Endothelial cell of umbilical vein (primary cell): ENCODE measurements at regions not wholly inside any gene's neighbourhood (a gene's known extent, or its start where the extent isn't known, plus 50 kb on each side); places are given as distances from the start of the nearest gene placed in this dataset.

Experiments used
- BruUV-seq: library from RNA; stranded (reverse); fragments of 400-500 nt; replicated peaks from 2 replicates; lab custom pipeline; 2021; lab: Mats Ljungman, UMichigan
- CTCF ChIA-PET: fragments of 300-600, 350-600 bp; sonication (Branson Sonifier 250); formaldehyde crosslinking; loops from one replicate; lab custom pipeline; 2021; ENCODE audit warnings: antibody characterized with exemption, inconsistent platforms; lab: Charles Lee
- POLR2A ChIA-PET: fragments of 300-600, 350-600 bp; sonication (Branson Sonifier 250); formaldehyde crosslinking; loops from one replicate; lab custom pipeline; 2021; ENCODE audit warnings: antibody characterized with exemption, inconsistent platforms; lab: Charles Lee
- DNase-seq: peaks from one replicate; pipeline ENCODE4 v3.0.0-alpha.2; 2011; ENCODE audit warnings: low read depth, low spot score
- FAIRE-seq: peaks from 2 replicates; lab custom pipeline; 2011; peaks lifted over from hg19 to GRCh38; lab: Jason Lieb, UNC
- H2AFZ ChIP-seq: 2 replicates; pipeline ENCODE4 v1.6.0; 2012; ENCODE audit warnings: low read depth, low read length, control low read depth, inconsistent platforms
- H3K27ac ChIP-seq: 2 replicates; pipeline ENCODE4 v1.5.1; 2011; ENCODE audit warnings: low read depth, mild to moderate bottlenecking, control low read depth, low read length, moderate library complexity; ENCODE audit not compliant: insufficient read depth
- H3K27me3 ChIP-seq, 2 experiments: 2 replicates each; pipeline versions ENCODE4 v1.6.0 to v1.6.1; 2011; ENCODE audit warnings: low read length in 2 of 2, mixed read lengths in 1 of 2; ENCODE audit not compliant: control insufficient read depth in 2 of 2, insufficient read depth in 2 of 2
- H3K36me3 ChIP-seq, 2 experiments: 2 replicates in 1 of 2; 3 replicates in 1 of 2; pipeline ENCODE4 v1.5.1; 2011; ENCODE audit warnings: low read length in 2 of 2, mild to moderate bottlenecking in 1 of 2, moderate library complexity in 1 of 2; ENCODE audit not compliant: control insufficient read depth in 2 of 2, insufficient read depth in 2 of 2; ENCODE audit errors: extremely low read depth in 1 of 2
- H3K4me1 ChIP-seq: 3 replicates; pipeline ENCODE4 v1.5.1; 2011; ENCODE audit warnings: mild to moderate bottlenecking, low read length; ENCODE audit not compliant: control insufficient read depth, insufficient read depth; ENCODE audit errors: extremely low read depth
- H3K4me2 ChIP-seq: 2 replicates; pipeline ENCODE4 v1.6.1; 2011; ENCODE audit warnings: low read length, control low read depth, mixed read lengths; ENCODE audit not compliant: insufficient read depth
- H3K4me3 ChIP-seq, 3 experiments: fragments of 200-600 bp in 1 of 3; sonication (generic), shearing (Covaris generic) in 1 of 3; replicated peaks in 1 of 3; 2 replicates each; pipeline ENCODE4 v1.5.1; 2011 to 2016; ENCODE audit warnings: control low read depth in 3 of 3, low read length in 3 of 3, mild to moderate bottlenecking in 2 of 3, inconsistent platforms in 1 of 3, low read depth in 1 of 3, moderate library complexity in 1 of 3; ENCODE audit not compliant: insufficient read depth in 1 of 3
- H3K79me2 ChIP-seq: 2 replicates; pipeline ENCODE4 v1.6.0; 2012; ENCODE audit warnings: low read length, inconsistent platforms; ENCODE audit not compliant: control insufficient read depth, insufficient read depth
- H3K9ac ChIP-seq: replicated peaks from 2 replicates; pipeline ENCODE3; 2011; ENCODE audit warnings: low read length, control low read depth; ENCODE audit not compliant: insufficient read depth; ENCODE audit errors: extremely low read depth
- H3K9me1 ChIP-seq: replicated peaks from 3 replicates; pipeline ENCODE4 v1.6.0; 2011; ENCODE audit warnings: mild to moderate bottlenecking, low read length; ENCODE audit not compliant: control insufficient read depth, insufficient read depth; ENCODE audit errors: extremely low read depth
- H3K9me3 ChIP-seq: replicated peaks from 2 replicates; pipeline ENCODE4 v1.5.1; 2012; ENCODE audit warnings: low read length, inconsistent platforms; ENCODE audit not compliant: control insufficient read depth, insufficient read depth
- H4K20me1 ChIP-seq: replicated peaks from 2 replicates; pipeline ENCODE3; 2011; ENCODE audit warnings: mild to moderate bottlenecking, low read length; ENCODE audit not compliant: control insufficient read depth, insufficient read depth; ENCODE audit errors: extremely low read depth
- CTCF ChIP-seq, 2 donors: IDR thresholded peaks; 1 replicate in 1 of 2; 2 replicates in 1 of 2; pipeline ENCODE4 v1.5.1; 2011; ENCODE audit warnings: low read length in 2 of 2, mild to moderate bottlenecking in 2 of 2, moderate library complexity in 2 of 2, control low read depth in 1 of 2, inconsistent platforms in 1 of 2, low read depth in 1 of 2; ENCODE audit not compliant: insufficient read depth in 1 of 2; ENCODE audit errors: extremely low read depth in 1 of 2
- EZH2 ChIP-seq: IDR thresholded peaks from 2 replicates; pipeline ENCODE4 v1.6.1; 2012; ENCODE audit warnings: borderline replicate concordance, low read depth, mild to moderate bottlenecking, moderate library complexity, low read length, inconsistent platforms; ENCODE audit not compliant: severe bottlenecking
- FOS ChIP-seq: IDR thresholded peaks from 2 replicates; pipeline ENCODE4 v1.6.1; 2011; ENCODE audit warnings: mild to moderate bottlenecking, low read length, moderate library complexity, borderline replicate concordance; ENCODE audit not compliant: insufficient read depth
- GATA2 ChIP-seq: IDR thresholded peaks from 2 replicates; pipeline ENCODE4 v1.7.0; 2011; ENCODE audit warnings: low read depth, mild to moderate bottlenecking, moderate library complexity, mixed read lengths, low read length; ENCODE audit not compliant: insufficient read length, insufficient read depth
- JUN ChIP-seq: IDR thresholded peaks from 2 replicates; pipeline ENCODE4 v1.6.1; 2011; ENCODE audit warnings: borderline replicate concordance, low read depth; ENCODE audit not compliant: insufficient read length, insufficient read depth
- MYC ChIP-seq: IDR thresholded peaks from one replicate; pipeline ENCODE4 v1.6.1; 2011; ENCODE audit warnings: mild to moderate bottlenecking, low read depth, low read length
- POLR2A ChIP-seq: IDR thresholded peaks from 2 replicates; pipeline ENCODE4 v1.6.1; 2012; ENCODE audit warnings: low read depth, mild to moderate bottlenecking, control low read depth, low read length
- POLR2AphosphoS5 ChIP-seq: IDR thresholded peaks from 2 replicates; pipeline ENCODE4 v1.6.1; 2012; ENCODE audit warnings: low read depth, mild to moderate bottlenecking, control low read depth, low read length, moderate library complexity; ENCODE audit not compliant: insufficient read depth
- dilution Hi-C: fragments of 300-500 bp; cut with MboI; formaldehyde crosslinking; loops from one replicate; pipeline ENCODE4 v1.15.0; 2019; ENCODE audit warnings: low sequenced_read_pairs; ENCODE audit not compliant: extremely low pct_ligation_motif_present
- intact Hi-C: fragments of 100-400 bp; cut with micrococcal nuclease; formaldehyde crosslinking; loops from one replicate; pipeline ENCODE4 v1.10.0; 2022
- TF ChIP-seq, protein P1 (sequence below): IDR thresholded peaks from 2 replicates; pipeline ENCODE4 v1.6.1; 2011; ENCODE audit not compliant: insufficient read depth, insufficient read length

- no peaks in the 10 kb centered on the region for H3K79me2 ChIP-seq
- DNase-seq (no peak), FAIRE-seq (no peak)
- TF ChIP-seq, protein P1, sequence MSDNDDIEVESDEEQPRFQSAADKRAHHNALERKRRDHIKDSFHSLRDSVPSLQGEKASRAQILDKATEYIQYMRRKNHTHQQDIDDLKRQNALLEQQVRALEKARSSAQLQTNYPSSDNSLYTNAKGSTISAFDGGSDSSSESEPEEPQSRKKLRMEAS, result no peak
- no peak for TF ChIP-seq GATA2
- TF ChIP-seq CTCF (IDR thresholded peaks at IDR 0.05; ENCODE audit: extremely low read depth in 1 of 2, insufficient read depth in 1 of 2, low read depth in 1 of 2, low read length in 2 of 2), result no peak
- no peak for TF ChIP-seq MYC
- TF ChIP-seq FOS, result no peak
- TF ChIP-seq EZH2, result no peak
- no peak for TF ChIP-seq POLR2AphosphoS5
- no peak for TF ChIP-seq JUN
- TF ChIP-seq POLR2A, result no peak
- H3K4me2 ChIP-seq, result no peak overlapping the region
- ChIA-PET CTCF (interaction anchor here (0.9 to 1.6 kb wide), 3 partner anchors 11 to 1164 kb away, joined by 3 to 8 read pairs (median 4); no protein-coding TSS in a partner anchor), POLR2A (no interaction called here)
- intact Hi-C loops (no loop called here), dilution Hi-C loops (no loop called here)
- no peaks in the 10 kb centered on the region for H3K4me1 ChIP-seq
- H3K27ac ChIP-seq, result no peak overlapping the region
- H3K36me3 ChIP-seq, result no peaks in the 10 kb centered on the region
- H2AFZ ChIP-seq, result no peak overlapping the region
- no TSS peak for BruUV-seq
- H3K9me3 ChIP-seq, result no peaks in the 10 kb centered on the region
- H3K4me3 ChIP-seq, result no peak overlapping the region
- H3K9ac ChIP-seq, result no peak overlapping the region
- no peaks in the 10 kb centered on the region for H4K20me1 ChIP-seq
- peaks cover 0 to 2% of the 10 kb centered on the region in 2 experiments for H3K27me3 ChIP-seq
- H3K9me1 ChIP-seq, result no peaks in the 10 kb centered on the region
These were observed 116.4 kb upstream of the TOPAZ1 start for GRCh38 chr3:44125246-44125645.
